HEK293 (cell line): ENCODE measurements at regions not wholly inside any gene's neighbourhood (a gene's known extent, or its start where the extent isn't known, plus 50 kb on each side); places are given as distances from the start of the nearest gene placed in this dataset.

Experiments used
- CTCF ChIA-PET: fragments of 350-600 bp; formaldehyde crosslinking; extraction: SDS; loops from one replicate; lab custom pipeline; 2021; ENCODE audit warnings: antibody characterized with exemption; lab: Yijun Ruan, JAX
- POLR2A ChIA-PET: fragments of 300-600 bp; formaldehyde crosslinking; extraction: SDS; loops from one replicate; lab custom pipeline; 2020; ENCODE audit warnings: antibody characterized with exemption, inconsistent platforms; lab: Yijun Ruan, JAX
- H3K27ac ChIP-seq: fragments of 200-500 bp; sonication (Bioruptor generic); 2 replicates; pipeline ENCODE4 v1.5.1; 2014; ENCODE audit warnings: low read depth, low read length, control low read depth, inconsistent platforms; ENCODE audit errors: extremely low read depth
- H3K36me3 ChIP-seq, 2 experiments: fragments of 200-500 bp in 1 of 2; sonication (Bioruptor generic) in 1 of 2; 1 replicate in 1 of 2; 2 replicates in 1 of 2; pipeline ENCODE4 v1.5.1; 2014 to 2017; ENCODE audit warnings: inconsistent platforms in 2 of 2, low read length in 2 of 2; ENCODE audit not compliant: control insufficient read depth in 2 of 2, insufficient read depth in 1 of 2
- H3K4me1 ChIP-seq: fragments of 200-500 bp; sonication (Bioruptor generic); 2 replicates; pipeline ENCODE4 v1.5.1; 2014; ENCODE audit warnings: mild to moderate bottlenecking, low read length, inconsistent platforms; ENCODE audit not compliant: control insufficient read depth, insufficient read depth
- H3K4me3 ChIP-seq: 2 replicates; pipeline ENCODE4 v1.5.1; 2011; ENCODE audit warnings: low read depth, mild to moderate bottlenecking, control low read depth, low read length, moderate library complexity
- H3K9me3 ChIP-seq: fragments of 200-500 bp; sonication (Bioruptor generic); 2 replicates; pipeline ENCODE4 v1.5.1; 2014; ENCODE audit warnings: low read depth, low read length, inconsistent platforms; ENCODE audit not compliant: control insufficient read depth, insufficient read depth
- AEBP2 ChIP-seq: fragments of 450-650 bp; formaldehyde crosslinking; IDR thresholded peaks from 2 replicates; pipeline ENCODE4 v1.5.1; 2016; ENCODE audit warnings: missing biosample characterization, missing genetic modification characterization, borderline replicate concordance
- CTCF ChIP-seq: fragments of 450-650 bp; formaldehyde crosslinking; IDR thresholded peaks from 2 replicates; pipeline ENCODE4 v1.5.1; 2016; ENCODE audit warnings: missing biosample characterization, missing genetic modification characterization
- HOXA7 ChIP-seq: sonication (generic); formaldehyde crosslinking; IDR thresholded peaks from 2 replicates; pipeline ENCODE4 v1.8.1; 2022; ENCODE audit warnings: missing genetic modification reagents, borderline replicate concordance
- KLF7 ChIP-seq: fragments of 450-650 bp; formaldehyde crosslinking; IDR thresholded peaks from 2 replicates; pipeline ENCODE4 v1.5.1; 2016; ENCODE audit warnings: missing biosample characterization, missing genetic modification characterization, borderline replicate concordance
- KLF9 ChIP-seq: fragments of 450-650 bp; formaldehyde crosslinking; IDR thresholded peaks from 2 replicates; pipeline ENCODE4 v1.5.1; 2016; ENCODE audit warnings: missing biosample characterization, missing genetic modification characterization, low read depth
- MEIS1 ChIP-seq: sonication (generic); formaldehyde crosslinking; IDR thresholded peaks from 2 replicates; pipeline ENCODE4 v1.8.1; 2022; ENCODE audit warnings: missing genetic modification reagents, mild to moderate bottlenecking, borderline replicate concordance
- OVOL3 ChIP-seq: fragments of 450-650 bp; formaldehyde crosslinking; IDR thresholded peaks from 2 replicates; pipeline ENCODE4 v1.5.1; 2016; ENCODE audit warnings: missing biosample characterization, missing genetic modification characterization
- PATZ1 ChIP-seq: fragments of 450-650 bp; formaldehyde crosslinking; IDR thresholded peaks from 2 replicates; pipeline ENCODE4 v1.5.1; 2016; ENCODE audit warnings: missing biosample characterization, missing genetic modification characterization
- PBX3 ChIP-seq: sonication (generic); formaldehyde crosslinking; IDR thresholded peaks from 2 replicates; pipeline ENCODE4 v1.8.1; 2022; ENCODE audit warnings: mild to moderate bottlenecking, moderate library complexity, missing genetic modification reagents
- ZBTB1 ChIP-seq: fragments of 450-650 bp; formaldehyde crosslinking; IDR thresholded peaks from 2 replicates; pipeline ENCODE4 v1.5.1; 2016; ENCODE audit warnings: missing biosample characterization, missing genetic modification characterization
- ZNF121 ChIP-seq: fragments of 450-650 bp; formaldehyde crosslinking; IDR thresholded peaks from 2 replicates; pipeline ENCODE4 v1.5.1; 2016; ENCODE audit warnings: missing biosample characterization, missing genetic modification characterization
- ZNF19 ChIP-seq: fragments of 450-650 bp; formaldehyde crosslinking; IDR thresholded peaks from 2 replicates; pipeline ENCODE4; 2016; ENCODE audit warnings: missing biosample characterization, missing genetic modification characterization, low read depth
- ZNF394 ChIP-seq: fragments of 450-650 bp; formaldehyde crosslinking; IDR thresholded peaks from 2 replicates; pipeline ENCODE4 v1.5.1; 2016; ENCODE audit warnings: missing biosample characterization, missing genetic modification characterization, mild to moderate bottlenecking, moderate library complexity, borderline replicate concordance
- ZNF513 ChIP-seq: fragments of 450-650 bp; IDR thresholded peaks from 2 replicates; pipeline ENCODE4 v1.5.1; 2018; ENCODE audit warnings: missing biosample characterization, missing genetic modification characterization
- ZNF514 ChIP-seq: fragments of 450-650 bp; formaldehyde crosslinking; IDR thresholded peaks from 2 replicates; pipeline ENCODE4 v1.5.1; 2016; ENCODE audit warnings: missing biosample characterization, missing genetic modification characterization
- ZNF621 ChIP-seq: fragments of 450-650 bp; formaldehyde crosslinking; IDR thresholded peaks from 2 replicates; pipeline ENCODE4 v1.5.1; 2017; ENCODE audit warnings: missing biosample characterization, missing genetic modification characterization
- ZNF623 ChIP-seq: fragments of 450-650 bp; formaldehyde crosslinking; IDR thresholded peaks from 2 replicates; pipeline ENCODE4 v1.5.1; 2016; ENCODE audit warnings: missing biosample characterization, missing genetic modification characterization
- ZNF76 ChIP-seq: fragments of 450-650 bp; formaldehyde crosslinking; IDR thresholded peaks from 2 replicates; pipeline ENCODE4; 2016; ENCODE audit warnings: low read depth, missing biosample characterization, missing genetic modification characterization, borderline replicate concordance
- ZNF837 ChIP-seq: fragments of 450-650 bp; formaldehyde crosslinking; IDR thresholded peaks from 2 replicates; pipeline ENCODE4 v1.5.1; 2016; ENCODE audit warnings: missing biosample characterization, missing genetic modification characterization
- ZSCAN23 ChIP-seq: fragments of 450-650 bp; formaldehyde crosslinking; IDR thresholded peaks from 2 replicates; pipeline ENCODE4 v1.5.1; 2016; ENCODE audit warnings: missing biosample characterization, missing genetic modification characterization
- ZSCAN30 ChIP-seq: fragments of 450-650 bp; IDR thresholded peaks from 2 replicates; pipeline ENCODE4 v1.5.1; 2018; ENCODE audit warnings: missing biosample characterization, mild to moderate bottlenecking, missing genetic modification characterization, moderate library complexity

- H3K27ac ChIP-seq, result no peak overlapping the region
- ChIA-PET CTCF (no interaction called here), POLR2A (no interaction called here)
- TF ChIP-seq MEIS1, result no peak
- no peak for TF ChIP-seq HOXA7 (CRISPR knock-in tag)
- no peak for TF ChIP-seq ZNF394 (tag by site-specific recombination)
- no peak for TF ChIP-seq ZBTB1
- no peak overlapping the region for H3K4me3 ChIP-seq
- no peaks in the 10 kb centered on the region for H3K4me1 ChIP-seq
- H3K9me3 ChIP-seq, result no peaks in the 10 kb centered on the region
- H3K36me3 ChIP-seq, result no peaks in the 10 kb centered on the region
Observed at GRCh38 chr3:106371221-106371970, 502.6 kb upstream of the CBLB start.

- TF ChIP-seq ZNF513 (tag by site-specific recombination), result no peak
- TF ChIP-seq KLF7 (tag by site-specific recombination), result no peak
- TF ChIP-seq ZSCAN30 (tag by site-specific recombination), result no peak
- TF ChIP-seq PBX3 (CRISPR knock-in tag), result no peak
- TF ChIP-seq CTCF (tag by site-specific recombination), result no peak
- no peak for TF ChIP-seq ZNF623
- TF ChIP-seq ZNF121 (tag by site-specific recombination), result no peak
- TF ChIP-seq OVOL3 (tag by site-specific recombination), result no peak
- no peak for TF ChIP-seq ZSCAN23 (tag by site-specific recombination)
- no peak for TF ChIP-seq ZNF76 (tag by site-specific recombination)
- no peak for TF ChIP-seq KLF9 (tag by site-specific recombination)
- no peak for TF ChIP-seq ZNF514 (tag by site-specific recombination)
- no peak for TF ChIP-seq PATZ1 (tag by site-specific recombination)
- TF ChIP-seq AEBP2 (tag by site-specific recombination), result no peak
- no peak for TF ChIP-seq ZNF19 (tag by site-specific recombination)
- TF ChIP-seq ZNF837, result no peak
- TF ChIP-seq ZNF621 (tag by site-specific recombination), result no peak
- TF ChIP-seq, all 188 proteins: peak for 0
- POLR2A ChIA-PET, result no interaction called here
- H3K36me3 ChIP-seq, result no peaks in the 10 kb centered on the region
- CTCF ChIA-PET, result no interaction called here
- H3K4me1 ChIP-seq, result no peaks in the 10 kb centered on the region
- H3K27ac ChIP-seq, result no peak overlapping the region
- H3K9me3 ChIP-seq, result no peaks in the 10 kb centered on the region
- H3K4me3 ChIP-seq, result no peak overlapping the region
Observed at GRCh38 chr3:106371971-106372805, 503.4 kb upstream of the CBLB start.
